NCI-H460 (cell line): ENCODE measurements at regions not wholly inside any gene's neighbourhood (a gene's known extent, or its start where the extent isn't known, plus 50 kb on each side); places are given as distances from the start of the nearest gene placed in this dataset.
"Not testable (repeated sequence)": the region's sequence is repeated elsewhere in the genome, so short reads cannot be mapped to it uniquely, and the experiment has no call there.

Source experiments
- DNase-seq: peaks from one replicate; pipeline ENCODE4 v3.0.0-alpha.2; 2016; ENCODE audit warnings: low read depth; ENCODE audit errors: extremely low read depth

GRCh38 chr5:122515210-122515609 is 203.2 kb downstream of the SNCAIP start:
- not testable (repeated sequence) for DNase-seq

- peak; percentile 63 for DNase-seq
These were observed 203.8 kb downstream of the SNCAIP start for GRCh38 chr5:122515709-122516431.

- DNase-seq, result no peak
These were observed 204.4 kb downstream of the SNCAIP start for GRCh38 chr5:122516432-122516743.

GRCh38 chr5:122517091-122517490 is 205.1 kb downstream of the SNCAIP start:
- no peak for DNase-seq

- no peak for DNase-seq
These were observed 211.7 kb downstream of the SNCAIP start for GRCh38 chr5:122523776-122524175.

GRCh38 chr5:122527547-122527946 is 215.5 kb downstream of the SNCAIP start:
- DNase-seq, result no peak

DNA sequence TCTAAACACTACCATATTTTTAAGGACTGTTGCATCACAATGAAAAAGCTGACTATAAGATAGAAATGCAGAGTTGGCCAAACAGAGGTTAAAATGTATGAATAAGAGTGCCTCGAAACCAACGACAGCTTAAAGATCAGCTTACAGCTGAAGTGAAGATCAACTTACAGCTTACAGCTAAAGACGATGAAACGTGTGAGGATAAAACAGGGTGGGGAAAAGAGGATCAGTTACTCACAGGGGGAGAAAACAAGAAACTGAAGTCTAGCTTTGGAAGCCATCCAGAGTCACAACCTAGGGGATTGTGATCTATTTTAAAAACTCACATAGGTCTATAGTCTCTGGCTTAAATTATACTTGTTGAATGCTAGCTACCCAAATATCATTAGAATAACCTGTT is 220.0 kb downstream of the SNCAIP start:
- DNase-seq, result no peak

GRCh38 chr5:122533825-122534224 is 221.8 kb downstream of the SNCAIP start:
- DNase-seq, result no peak

DNA sequence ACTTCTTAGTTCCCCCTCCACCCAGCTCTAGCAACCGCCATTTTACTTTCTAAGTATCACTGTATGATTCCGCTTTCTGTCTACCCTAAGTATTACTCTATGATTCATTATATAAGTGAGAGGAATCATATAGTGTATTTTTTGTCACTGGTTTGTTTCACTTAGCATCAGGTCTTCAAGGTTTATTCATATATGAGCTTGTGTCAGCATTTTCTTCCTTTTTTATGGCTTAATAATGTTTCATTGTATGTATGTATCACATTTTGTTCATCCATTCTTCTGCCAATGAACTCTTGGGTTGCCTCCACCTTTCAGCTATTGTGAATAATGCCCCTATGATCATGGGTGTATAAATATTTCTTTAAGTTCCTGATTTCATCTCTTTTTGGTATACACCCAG is 222.8 kb downstream of the SNCAIP start:
- DNase-seq, result no peak

GRCh38 chr5:122541388-122541787 is 229.4 kb downstream of the SNCAIP start:
- DNase-seq, result no peak

DNA sequence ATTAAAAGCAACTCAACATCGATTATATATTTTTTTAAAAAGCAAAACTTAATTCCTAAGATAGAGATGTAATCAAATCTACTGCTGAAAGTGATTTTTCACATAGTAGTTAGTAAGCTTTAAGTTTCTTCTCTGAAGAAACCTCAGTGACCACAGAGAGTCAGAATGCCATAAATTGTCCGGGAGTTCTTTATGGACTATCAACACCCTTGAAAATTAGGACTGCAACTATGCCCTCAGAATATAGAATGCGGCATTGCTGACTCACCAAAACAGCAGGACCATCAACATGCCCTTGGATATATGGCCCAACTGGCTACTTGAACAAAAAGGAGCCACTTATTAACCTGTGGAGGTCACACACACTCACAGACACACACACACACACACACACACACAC is 228.9 kb upstream of the SNX2 start:
- DNase-seq, result no peak

- no peak for DNase-seq
These were observed 227.7 kb upstream of the SNX2 start for GRCh38 chr5:122547219-122547618.

- DNase-seq, result no peak
These were observed 227.2 kb upstream of the SNX2 start for GRCh38 chr5:122547669-122548068.

DNA sequence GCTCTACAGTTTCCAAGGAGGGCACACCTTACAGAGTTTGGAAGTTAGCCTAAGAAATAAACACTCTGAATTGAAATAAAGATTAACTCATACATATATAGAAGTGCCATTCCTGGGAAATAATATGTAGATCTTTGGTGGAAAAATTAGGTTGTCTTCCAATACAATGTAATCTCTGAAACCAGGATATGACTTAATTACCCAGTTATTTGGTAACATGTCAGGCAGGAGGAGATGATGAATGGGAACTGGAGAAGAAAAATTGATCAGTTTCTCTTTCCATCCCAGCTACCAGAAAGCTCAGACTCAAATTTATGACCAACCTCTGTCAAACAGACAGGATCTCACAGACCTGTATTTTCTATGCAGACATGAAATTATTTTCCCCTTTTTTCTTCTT is 215.2 kb upstream of the SNX2 start:
- DNase-seq, result no peak

DNA sequence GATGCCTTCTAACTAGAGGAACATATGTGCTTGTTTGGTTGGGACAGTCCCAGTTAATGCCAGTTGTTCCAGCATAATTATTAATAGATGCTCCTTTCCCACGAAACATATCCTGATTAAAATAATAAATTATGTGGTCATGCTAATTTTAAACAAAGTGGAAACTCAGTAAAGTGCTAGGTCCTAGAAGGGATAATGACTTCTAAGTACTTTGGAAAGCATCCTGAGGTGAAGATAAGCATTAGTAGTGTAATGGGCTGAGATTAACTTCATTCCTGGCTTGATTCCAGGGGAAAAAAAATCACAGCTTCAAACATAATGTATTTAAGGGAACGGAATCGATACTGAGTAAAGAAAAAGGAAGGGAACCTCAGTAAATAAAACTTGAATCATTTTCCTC is 213.7 kb upstream of the SNX2 start:
- no peak for DNase-seq

DNA sequence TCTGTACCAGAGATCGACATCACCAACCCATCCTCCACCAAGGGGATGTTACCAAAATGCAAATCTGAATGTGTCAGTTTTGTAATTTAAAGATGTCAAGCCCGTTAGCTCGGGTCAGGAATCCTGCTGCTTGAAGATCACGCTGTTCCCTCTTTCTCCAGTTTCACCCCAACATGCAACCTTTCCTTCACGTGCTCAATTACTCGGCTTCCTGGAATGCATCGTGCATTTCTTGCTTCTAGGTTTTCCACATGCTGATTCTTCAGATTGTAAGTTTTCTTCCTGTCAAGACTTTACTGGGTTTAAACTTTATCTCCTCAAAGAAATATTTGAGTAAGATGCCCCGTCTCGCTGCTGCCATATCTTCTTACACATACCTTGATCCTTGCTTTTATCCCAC is 209.5 kb upstream of the SNX2 start:
- DNase-seq, result no peak

DNA sequence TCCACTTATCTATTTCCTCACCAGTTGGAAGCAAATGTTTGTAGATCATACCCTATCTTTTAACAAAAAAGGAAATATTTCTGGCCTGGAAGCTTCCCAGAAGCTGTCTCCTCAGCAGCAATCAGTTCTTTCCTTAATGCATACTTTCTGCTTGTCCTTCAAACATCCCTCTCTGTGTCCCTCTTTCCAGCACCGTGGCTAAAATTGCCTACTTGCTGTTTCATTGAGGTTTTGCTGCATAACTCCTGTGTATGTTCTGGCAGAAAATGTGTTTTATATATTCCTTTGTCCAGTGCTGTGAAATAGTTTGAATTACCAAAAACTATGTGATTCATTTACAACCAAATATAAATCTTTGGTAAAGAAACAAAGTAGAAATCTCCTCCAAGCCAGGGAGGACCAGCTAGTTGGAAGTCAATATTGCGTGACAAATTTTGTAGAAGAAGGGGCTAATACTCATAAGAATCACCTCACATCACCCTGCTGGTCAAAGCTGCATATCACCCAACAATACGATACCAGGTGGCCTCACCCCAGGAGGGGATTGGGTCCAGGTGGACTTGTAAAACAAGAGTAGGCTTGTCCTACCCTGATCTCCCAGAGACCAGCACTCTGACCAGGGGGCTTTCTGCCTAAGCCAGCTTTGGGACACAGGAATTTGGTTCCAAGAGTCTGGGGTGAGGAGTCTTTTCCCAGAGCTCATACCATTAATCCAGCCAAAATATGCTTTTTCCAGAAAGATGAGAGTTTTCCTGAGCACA is 198.4 kb upstream of the SNX2 start:
- DNase-seq, result no peak

DNA sequence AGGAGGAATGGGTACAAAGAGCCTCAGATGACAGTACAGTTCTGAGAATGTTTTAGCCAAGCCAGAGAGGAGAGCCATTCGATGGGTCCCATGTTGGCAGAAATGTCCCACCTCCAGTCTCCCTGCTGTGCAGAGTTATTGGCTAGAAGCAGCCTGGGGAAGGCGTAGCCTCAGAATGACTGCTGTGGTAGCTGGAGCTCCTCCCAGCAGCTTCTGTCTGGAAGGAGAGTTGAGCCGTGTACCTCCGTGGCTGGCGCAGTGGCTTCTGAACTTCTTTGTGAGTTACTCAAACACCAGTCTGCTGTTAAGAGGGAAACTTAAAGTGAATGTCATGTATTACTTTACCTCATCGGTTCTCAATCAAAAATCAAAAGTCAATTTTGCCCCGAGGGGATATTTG is 193.3 kb upstream of the SNX2 start:
- DNase-seq, result no peak

GRCh38 chr5:122584411-122585300 is 190.2 kb upstream of the SNX2 start:
- DNase-seq, result no peak

- no peak for DNase-seq
These were observed 189.5 kb upstream of the SNX2 start for GRCh38 chr5:122585371-122585770.

GRCh38 chr5:122586351-122586750 is 188.5 kb upstream of the SNX2 start:
- no peak for DNase-seq

DNA sequence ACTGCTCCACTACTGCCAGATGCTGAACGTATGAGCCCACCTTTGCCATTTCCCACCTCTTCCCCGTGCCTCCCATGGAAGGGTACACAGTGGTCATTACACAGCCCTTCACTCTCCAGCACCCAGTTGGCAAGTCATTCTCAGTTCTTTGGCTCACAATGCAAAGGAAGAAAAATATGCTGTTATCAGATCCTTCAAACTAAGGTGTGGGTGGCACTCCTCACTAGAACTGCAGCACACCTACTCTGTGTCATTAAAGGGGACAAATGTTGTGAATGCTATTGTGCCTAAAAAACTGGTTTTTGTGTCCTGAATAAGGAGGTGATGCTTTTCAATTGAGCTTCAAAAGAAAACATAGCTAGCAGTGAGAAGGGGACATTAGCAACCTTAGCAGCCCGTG is 183.1 kb upstream of the SNX2 start:
- DNase-seq, result no peak
